HG02763 (cell line): ENCODE measurements at regions not wholly inside any gene's neighbourhood (a gene's known extent, or its start where the extent isn't known, plus 50 kb on each side); places are given as distances from the start of the nearest gene placed in this dataset.

Experiments
- ATAC-seq: cut with Tn5 transposase; IDR thresholded peaks from one replicate; pipeline ENCODE4 v1.9.1; 2021; ENCODE audit warnings: mild to moderate bottlenecking, moderate library complexity; ENCODE audit not compliant: unreplicated experiment

- ATAC-seq, result no peak
These were observed 242.6 kb upstream of the CIBAR2 start for GRCh38 chr16:85354686-85355514.

GRCh38 chr16:85355515-85355837 is 243.2 kb upstream of the CIBAR2 start:
- ATAC-seq, result no peak

- ATAC-seq, result no peak
These were observed 243.9 kb upstream of the CIBAR2 start for GRCh38 chr16:85356157-85356556.

- no peak for ATAC-seq
These were observed 245.1 kb upstream of the CIBAR2 start for GRCh38 chr16:85357323-85357722.

GRCh38 chr16:85357924-85358505 is 245.7 kb upstream of the CIBAR2 start:
- ATAC-seq, result no peak

- ATAC-seq, result no peak
These were observed 246.5 kb upstream of the CIBAR2 start for GRCh38 chr16:85358704-85359146.

GRCh38 chr16:85359147-85359822 is 247.0 kb upstream of the CIBAR2 start:
- no peak for ATAC-seq

GRCh38 chr16:85360323-85361277 is 248.3 kb upstream of the CIBAR2 start:
- ATAC-seq, result no peak

GRCh38 chr16:85361441-85362118 is 249.3 kb upstream of the CIBAR2 start:
- no peak for ATAC-seq

GRCh38 chr16:85362443-85362842 is 250.2 kb upstream of the CIBAR2 start:
- no peak for ATAC-seq

GRCh38 chr16:85363427-85363826 is 249.7 kb upstream of the GSE1 start:
- ATAC-seq, result no peak

- ATAC-seq, result no peak
These were observed 249.2 kb upstream of the GSE1 start for GRCh38 chr16:85363881-85364280.

GRCh38 chr16:85364323-85365040 is 248.6 kb upstream of the GSE1 start:
- ATAC-seq, result no peak

GRCh38 chr16:85365120-85365519 is 248.0 kb upstream of the GSE1 start:
- ATAC-seq, result no peak

GRCh38 chr16:85366031-85366763 is 246.9 kb upstream of the GSE1 start:
- no peak for ATAC-seq

- ATAC-seq, result no peak
These were observed 245.6 kb upstream of the GSE1 start for GRCh38 chr16:85367485-85367884.

GRCh38 chr16:85369060-85369459 is 244.1 kb upstream of the GSE1 start:
- no peak for ATAC-seq

- no peak for ATAC-seq
These were observed 243.2 kb upstream of the GSE1 start for GRCh38 chr16:85369741-85370528.
